Endothelial cell of umbilical vein (primary cell): ENCODE measurements at regions not wholly inside any gene's neighbourhood (a gene's known extent, or its start where the extent isn't known, plus 50 kb on each side); places are given as distances from the start of the nearest gene placed in this dataset.
A peak's percentile ranks its signal among the peaks of the same experiment; 100 is the strongest.

Experiments
- BruUV-seq: library from RNA; stranded (reverse); fragments of 400-500 nt; replicated peaks from 2 replicates; lab custom pipeline; 2021; lab: Mats Ljungman, UMichigan
- CTCF ChIA-PET: fragments of 300-600, 350-600 bp; sonication (Branson Sonifier 250); formaldehyde crosslinking; loops from one replicate; lab custom pipeline; 2021; ENCODE audit warnings: antibody characterized with exemption, inconsistent platforms; lab: Charles Lee
- POLR2A ChIA-PET: fragments of 300-600, 350-600 bp; sonication (Branson Sonifier 250); formaldehyde crosslinking; loops from one replicate; lab custom pipeline; 2021; ENCODE audit warnings: antibody characterized with exemption, inconsistent platforms; lab: Charles Lee
- DNase-seq: peaks from one replicate; pipeline ENCODE4 v3.0.0-alpha.2; 2011; ENCODE audit warnings: low read depth, low spot score
- FAIRE-seq: peaks from 2 replicates; lab custom pipeline; 2011; peaks lifted over from hg19 to GRCh38; lab: Jason Lieb, UNC
- H2AFZ ChIP-seq: 2 replicates; pipeline ENCODE4 v1.6.0; 2012; ENCODE audit warnings: low read depth, low read length, control low read depth, inconsistent platforms
- H3K27ac ChIP-seq: 2 replicates; pipeline ENCODE4 v1.5.1; 2011; ENCODE audit warnings: low read depth, mild to moderate bottlenecking, control low read depth, low read length, moderate library complexity; ENCODE audit not compliant: insufficient read depth
- H3K27me3 ChIP-seq, 2 experiments: 2 replicates each; pipeline versions ENCODE4 v1.6.0 to v1.6.1; 2011; ENCODE audit warnings: low read length in 2 of 2, mixed read lengths in 1 of 2; ENCODE audit not compliant: control insufficient read depth in 2 of 2, insufficient read depth in 2 of 2
- H3K36me3 ChIP-seq, 2 experiments: 2 replicates in 1 of 2; 3 replicates in 1 of 2; pipeline ENCODE4 v1.5.1; 2011; ENCODE audit warnings: low read length in 2 of 2, mild to moderate bottlenecking in 1 of 2, moderate library complexity in 1 of 2; ENCODE audit not compliant: control insufficient read depth in 2 of 2, insufficient read depth in 2 of 2; ENCODE audit errors: extremely low read depth in 1 of 2
- H3K4me1 ChIP-seq: 3 replicates; pipeline ENCODE4 v1.5.1; 2011; ENCODE audit warnings: mild to moderate bottlenecking, low read length; ENCODE audit not compliant: control insufficient read depth, insufficient read depth; ENCODE audit errors: extremely low read depth
- H3K4me2 ChIP-seq: 2 replicates; pipeline ENCODE4 v1.6.1; 2011; ENCODE audit warnings: low read length, control low read depth, mixed read lengths; ENCODE audit not compliant: insufficient read depth
- H3K4me3 ChIP-seq, 3 experiments: fragments of 200-600 bp in 1 of 3; sonication (generic), shearing (Covaris generic) in 1 of 3; replicated peaks in 1 of 3; 2 replicates each; pipeline ENCODE4 v1.5.1; 2011 to 2016; ENCODE audit warnings: control low read depth in 3 of 3, low read length in 3 of 3, mild to moderate bottlenecking in 2 of 3, inconsistent platforms in 1 of 3, low read depth in 1 of 3, moderate library complexity in 1 of 3; ENCODE audit not compliant: insufficient read depth in 1 of 3
- H3K79me2 ChIP-seq: 2 replicates; pipeline ENCODE4 v1.6.0; 2012; ENCODE audit warnings: low read length, inconsistent platforms; ENCODE audit not compliant: control insufficient read depth, insufficient read depth
- H3K9ac ChIP-seq: replicated peaks from 2 replicates; pipeline ENCODE3; 2011; ENCODE audit warnings: low read length, control low read depth; ENCODE audit not compliant: insufficient read depth; ENCODE audit errors: extremely low read depth
- H3K9me1 ChIP-seq: replicated peaks from 3 replicates; pipeline ENCODE4 v1.6.0; 2011; ENCODE audit warnings: mild to moderate bottlenecking, low read length; ENCODE audit not compliant: control insufficient read depth, insufficient read depth; ENCODE audit errors: extremely low read depth
- H3K9me3 ChIP-seq: replicated peaks from 2 replicates; pipeline ENCODE4 v1.5.1; 2012; ENCODE audit warnings: low read length, inconsistent platforms; ENCODE audit not compliant: control insufficient read depth, insufficient read depth
- H4K20me1 ChIP-seq: replicated peaks from 2 replicates; pipeline ENCODE3; 2011; ENCODE audit warnings: mild to moderate bottlenecking, low read length; ENCODE audit not compliant: control insufficient read depth, insufficient read depth; ENCODE audit errors: extremely low read depth
- GATA2 ChIP-seq: IDR thresholded peaks from 2 replicates; pipeline ENCODE4 v1.7.0; 2011; ENCODE audit warnings: low read depth, mild to moderate bottlenecking, moderate library complexity, mixed read lengths, low read length; ENCODE audit not compliant: insufficient read length, insufficient read depth
- JUN ChIP-seq: IDR thresholded peaks from 2 replicates; pipeline ENCODE4 v1.6.1; 2011; ENCODE audit warnings: borderline replicate concordance, low read depth; ENCODE audit not compliant: insufficient read length, insufficient read depth
- POLR2A ChIP-seq: IDR thresholded peaks from 2 replicates; pipeline ENCODE4 v1.6.1; 2012; ENCODE audit warnings: low read depth, mild to moderate bottlenecking, control low read depth, low read length
- dilution Hi-C: fragments of 300-500 bp; cut with MboI; formaldehyde crosslinking; loops from one replicate; pipeline ENCODE4 v1.15.0; 2019; ENCODE audit warnings: low sequenced_read_pairs; ENCODE audit not compliant: extremely low pct_ligation_motif_present
- intact Hi-C: fragments of 100-400 bp; cut with micrococcal nuclease; formaldehyde crosslinking; loops from one replicate; pipeline ENCODE4 v1.10.0; 2022

- Histone ChIP-seq H3K9me3 (no peaks in the 10 kb centered on the region), H3K36me3 (no peaks in the 10 kb centered on the region), H3K4me1 (peaks cover 10% of the 10 kb centered on the region), H3K4me2 (peak overlapping the region; percentile 12), H4K20me1 (no peaks in the 10 kb centered on the region), H3K27ac (no peak overlapping the region), H3K9me1 (no peaks in the 10 kb centered on the region), H3K4me3 (no peak overlapping the region), H3K27me3 (no peaks in the 10 kb centered on the region), H2AFZ (peak overlapping the region; percentile 7), H3K79me2 (no peaks in the 10 kb centered on the region), H3K9ac (no peak overlapping the region)
- FAIRE-seq (peak; percentile 86), DNase-seq (peak; percentile 39)
- dilution Hi-C loops = loop anchor here (25.0 kb wide), 1 partner anchor 506 kb away; the partner anchor contains the start of gene HOXD8
- POLR2A ChIA-PET = no interaction called here
- intact Hi-C loops = no loop called here
- no peak for TF ChIP-seq POLR2A
- TF ChIP-seq JUN = no peak
- CTCF ChIA-PET = interaction anchor here (1.3 to 4.8 kb wide), 8 partner anchors 8 to 517 kb away, joined by 3 to 30 read pairs (median 8); no protein-coding TSS in a partner anchor
- no TSS peak for BruUV-seq
These were observed 374.4 kb downstream of the MTX2 start for GRCh38 chr2:176643646-176644045.

GRCh38 chr2:176645494-176645893, 376.3 kb downstream of the MTX2 start:
- no TSS peak for BruUV-seq
- Histone ChIP-seq H3K9me1 (no peaks in the 10 kb centered on the region), H3K27me3 (no peaks in the 10 kb centered on the region), H3K79me2 (no peaks in the 10 kb centered on the region), H3K9ac (no peak overlapping the region), H3K9me3 (no peaks in the 10 kb centered on the region), H3K27ac (no peak overlapping the region), H3K4me2 (no peak overlapping the region), H3K4me3 (no peak overlapping the region), H4K20me1 (no peaks in the 10 kb centered on the region), H3K4me1 (peaks cover 10% of the 10 kb centered on the region), H2AFZ (no peak overlapping the region), H3K36me3 (no peaks in the 10 kb centered on the region)
- POLR2A ChIA-PET = no interaction called here
- intact Hi-C loops (no loop called here), dilution Hi-C loops (loop anchor here (25.0 kb wide), 1 partner anchor 508 kb away; the partner anchor contains the start of gene HOXD8)
- CTCF ChIA-PET = interaction anchor here (0.8 to 4.8 kb wide), 5 partner anchors 9 to 518 kb away, joined by 4 to 30 read pairs (median 6); no protein-coding TSS in a partner anchor
- TF ChIP-seq GATA2 = no peak
- DNase-seq (no peak), FAIRE-seq (no peak)
